Heart left ventricle (tissue), 16 donors: ENCODE measurements at regions not wholly inside any gene's neighbourhood (a gene's known extent, or its start where the extent isn't known, plus 50 kb on each side); places are given as distances from the start of the nearest gene placed in this dataset.
A peak's percentile ranks its signal among the peaks of the same experiment; 100 is the strongest.

Experiments
- ATAC-seq, 4 donors: fragments of 200-7000 bp; cut with Tn5 transposase; one replicate each; pipeline ENCODE4 v1.9.1; 2020 to 2022; ENCODE audit warnings: moderate library complexity in 4 of 4, mild to moderate bottlenecking in 3 of 4, moderate number of reproducible peaks in 1 of 4
- DNase-seq, 5 donors: peaks; one replicate each; pipeline ENCODE4 v3.0.0-alpha.2; 2020
- H3K27ac ChIP-seq, 12 donors: fragments of 200-600 bp; sonication (generic) in 4 of 12; one replicate each; pipeline versions ENCODE4 v1.5.0 to v1.8.0; 2016 to 2022; ENCODE audit warnings: mild to moderate bottlenecking in 2 of 12
- H3K27me3 ChIP-seq, 9 donors: fragments of 200-600 bp; sonication (generic) in 2 of 9; one replicate each; pipeline versions ENCODE4 v1.5.1 to v1.8.0; 2016 to 2022; ENCODE audit warnings: mild to moderate bottlenecking in 3 of 9
- H3K36me3 ChIP-seq, 9 donors: fragments of 200-600 bp; sonication (generic) in 2 of 9; one replicate each; pipeline versions ENCODE4 v1.5.0 to v1.8.0; 2018 to 2022; ENCODE audit warnings: mild to moderate bottlenecking in 2 of 9
- H3K4me1 ChIP-seq, 12 donors: fragments of 200-600 bp; sonication (generic) in 4 of 12; one replicate each; pipeline versions ENCODE4 v1.5.0 to v1.8.0; 2016 to 2022; ENCODE audit warnings: mild to moderate bottlenecking in 3 of 12
- H3K4me3 ChIP-seq, 12 donors: fragments of 200-600 bp; sonication (generic) in 4 of 12; one replicate each; pipeline versions ENCODE4 v1.5.0 to v1.8.0; 2017 to 2022; ENCODE audit warnings: mild to moderate bottlenecking in 9 of 12, moderate library complexity in 4 of 12
- H3K9me3 ChIP-seq, 12 donors: fragments of 200-600 bp; sonication (generic) in 4 of 12; one replicate each; pipeline versions ENCODE4 v1.5.0 to v1.8.0; 2016 to 2022; ENCODE audit warnings: mild to moderate bottlenecking in 1 of 12
- CTCF ChIP-seq, 12 donors: fragments of 200-600 bp; sonication (generic) in 4 of 12; IDR thresholded peaks; one replicate each; pipeline versions ENCODE4 v1.5.0 to v1.8.0; 2018 to 2022; ENCODE audit warnings: antibody characterized with exemption in 12 of 12, mild to moderate bottlenecking in 5 of 12
- POLR2A ChIP-seq, 2 donors: fragments of 450-650 bp; IDR thresholded peaks; one replicate each; pipeline ENCODE4 v1.6.1; 2017; ENCODE audit warnings: antibody characterized with exemption in 2 of 2, mild to moderate bottlenecking in 2 of 2, moderate library complexity in 2 of 2
- WGBS, 4 donors: extraction: QIAGEN DNeasy Blood & Tissue Kit in 2 of 4; methylation state at CpG; one replicate each; pipeline versions ENCODE4 v1.1.5 to v1.1.7; 2013 to 2018; 5-methylcytosine and 5-hydroxymethylcytosine counted together
- intact Hi-C, 10 donors: fragments of 100-400 bp; cut with DNase I; formaldehyde crosslinking; loops; one replicate each; pipeline versions ENCODE4 v1.11.1 to v1.14.2; 2022
- donor health status: ischemic (EF 13 %, LVEDD 7.1; RV severe dilation, severe dysfunction).
- donor health status: healthy with polysubstance abuse.
- donor health status: DM: no; HTN: yes; CAD: no.
- donor health status: DM: no; HTN: no; CAD: no.
- donor health status: ischemic (EF 25% LVEDD 6.9; RV normal size, moderate dysfunction).
- donor health status: ischemic (EF 25% LVEDD 5.7; RV mildly dilated, moderate dysfunction).
- donor health status: healthy.
- donor health status: DM: yes; HTN: yes; CAD: no.
- donor health status: ischemic (EF 35%, LVEDD 5.7; RV mildly dilated, moderate dysfunction).
- donor health status: nonischemic (EF 11% LVEDD 7.7; RV severe dilation, severe dysfunction).
- donor health status: DM: yes; HTN: yes; CAD: no.
- donor health status: PGD.
- donor health status: ischemic (EF 29% LVEDD 5.4; RV normal size, mild dysfunction).
- donor health status: nonischemic (EF 23%, LVEDD 6.1; RV moderate dilation, normal function).

DNA sequence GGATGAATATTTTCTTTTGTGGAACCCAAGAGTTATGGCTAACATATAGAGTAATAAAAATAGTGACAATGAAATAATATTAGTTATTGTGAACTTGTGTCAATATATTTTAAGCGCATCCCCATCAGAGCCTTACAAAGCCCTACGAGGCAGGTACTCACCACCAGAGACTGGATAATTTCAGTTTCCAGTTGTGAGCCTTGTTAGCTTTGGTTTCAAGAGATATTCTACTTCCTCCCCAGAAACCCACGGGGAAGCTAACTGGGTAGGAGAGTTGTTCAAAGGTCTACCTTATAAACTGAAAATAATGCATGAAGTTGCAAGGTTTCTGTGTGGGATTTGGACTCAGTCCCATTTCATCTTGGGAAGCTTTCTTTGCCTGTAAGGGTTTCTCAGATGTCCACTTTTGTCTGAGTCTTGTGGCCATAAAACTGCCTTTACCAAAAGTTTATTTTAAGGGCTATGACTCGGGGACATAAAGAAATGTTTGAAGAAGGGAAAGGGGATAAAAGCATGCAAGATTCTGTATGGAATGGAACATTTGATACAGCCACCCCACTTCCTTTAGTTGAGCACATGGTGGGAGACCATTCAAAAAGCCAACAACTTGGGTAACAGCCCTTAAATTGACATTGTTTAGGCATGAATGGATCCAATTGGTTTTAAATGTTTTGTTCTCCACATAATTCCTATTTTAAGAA, 57.4 kb upstream of the ANKRD55 start:
- no peaks in the 10 kb centered on the region for H3K9me3 ChIP-seq
- no peak for TF ChIP-seq CTCF (IDR thresholded peaks at IDR 0.05)
- TF ChIP-seq POLR2A (IDR thresholded peaks at IDR 0.05), result no peak
- intact Hi-C loops, result loop anchor here in 1 of 10 donors (1.0 kb wide), 1 partner anchor 33 kb away; no protein-coding TSS in a partner anchor
- peaks cover 0 to 29% (median 13%) of the 10 kb centered on the region in 12 donors for H3K4me1 ChIP-seq
- no peaks in the 10 kb centered on the region for H3K36me3 ChIP-seq
- no peak for ATAC-seq
- H3K27me3 ChIP-seq, result no peaks in the 10 kb centered on the region
- no peak for DNase-seq
- 87 to 94% (median 89%) methylated on average over 4 of the region's 4 CpGs for WGBS, 4 donors
- H3K4me3 ChIP-seq, result no peak overlapping the region
- H3K27ac ChIP-seq, result no peak overlapping the region

GRCh38 chr5:56289602-56289987, 56.5 kb upstream of the ANKRD55 start:
- TF ChIP-seq CTCF (IDR thresholded peaks at IDR 0.05) (no peak), POLR2A (IDR thresholded peaks at IDR 0.05) (no peak)
- DNase-seq (no peak), ATAC-seq (peak in 2 of 4 donors; percentile 41 to 60)
- no peaks in the 10 kb centered on the region for H3K9me3 ChIP-seq
- intact Hi-C loops, result loop anchor here in 1 of 10 donors (10.0 kb wide), 1 partner anchor 195 kb away; no protein-coding TSS in a partner anchor
- H3K4me1 ChIP-seq, result peaks cover 0 to 29% (median 13%) of the 10 kb centered on the region in 12 donors
- no peaks in the 10 kb centered on the region for H3K36me3 ChIP-seq
- peak overlapping the region in 2 of 12 donors; percentile 8 to 9 for H3K27ac ChIP-seq
- H3K4me3 ChIP-seq, result no peak overlapping the region
- no peaks in the 10 kb centered on the region for H3K27me3 ChIP-seq

- Histone ChIP-seq H3K27me3 (no peaks in the 10 kb centered on the region), H3K36me3 (no peaks in the 10 kb centered on the region), H3K4me3 (no peak overlapping the region), H3K4me1 (peaks cover 0 to 29% (median 13%) of the 10 kb centered on the region in 12 donors), H3K27ac (peak overlapping the region in 4 of 12 donors; percentile 1 to 33 (median 8)), H3K9me3 (no peaks in the 10 kb centered on the region)
- intact Hi-C loops, result loop anchor here in 1 of 10 donors (10.0 kb wide), 1 partner anchor 196 kb away; no protein-coding TSS in a partner anchor
- no peak for DNase-seq
- ATAC-seq, result peak; percentile 42 to 88 (median 76)
- TF ChIP-seq CTCF (IDR thresholded peaks at IDR 0.05), result no peak
- TF ChIP-seq POLR2A (IDR thresholded peaks at IDR 0.05), result no peak
- 64 to 71% (median 70%) methylated on average over 4 of the region's 4 CpGs for whole genome bisulfite sequencing, 4 donors
These were observed 55.9 kb upstream of the ANKRD55 start for GRCh38 chr5:56288873-56289601.
